K562 (cell line): ENCODE measurements at regions not wholly inside any gene's neighbourhood (a gene's known extent, or its start where the extent isn't known, plus 50 kb on each side); places are given as distances from the start of the nearest gene placed in this dataset.

Experiments
- ATAC-seq: fragments of 200-7000 bp; cut with Tn5 transposase; 3 replicates; pipeline ENCODE4 v1.9.1; 2020; ENCODE audit warnings: moderate library complexity
- BruUV-seq: library from RNA; stranded (reverse); fragments of 400-500 nt; replicated peaks from 2 replicates; lab custom pipeline; 2021; lab: Mats Ljungman, UMichigan
- CTCF ChIA-PET: fragments of 300-600 bp; formaldehyde crosslinking; extraction: SDS; loops from one replicate; lab custom pipeline; 2021; ENCODE audit warnings: low intra/inter-chr PET ratio; lab: Yijun Ruan, JAX
- POLR2A ChIA-PET: fragments of 300-600, 350-650 bp; sonication (Branson Sonifier 250); formaldehyde crosslinking; extraction: SDS; loops from one replicate; lab custom pipeline; 2021; ENCODE audit warnings: antibody characterized with exemption, inconsistent platforms; lab: Yijun Ruan, JAX
- DNase-seq, 4 experiments: peaks; one replicate each; pipeline versions ENCODE4 v3.0.0 to v3.0.0-alpha.2; 2011 to 2018; ENCODE audit warnings: low spot score in 3 of 4, mixed read lengths in 3 of 4; ENCODE audit errors: extremely low read depth in 1 of 4
- FAIRE-seq: peaks from 2 replicates; lab custom pipeline; 2011; peaks lifted over from hg19 to GRCh38; lab: Jason Lieb, UNC
- H2AFZ ChIP-seq: 2 replicates; pipeline ENCODE4 v1.6.0; 2011; ENCODE audit warnings: low read depth, low read length, control low read depth, inconsistent platforms
- H3K27ac ChIP-seq: fragments of 200-600 bp; 3 replicates; pipeline ENCODE4 v1.8.0; 2011; ENCODE audit warnings: low read depth, mild to moderate bottlenecking, control low read depth, inconsistent platforms, low read length, moderate library complexity, mixed read lengths; ENCODE audit errors: extremely low read depth
- H3K27me3 ChIP-seq, 2 experiments: fragments of 300-600 bp in 1 of 2; 2 replicates in 1 of 2; 3 replicates in 1 of 2; pipeline versions ENCODE4 v1.6.0 to v1.8.0; 2011; ENCODE audit warnings: inconsistent platforms in 2 of 2, low read length in 2 of 2, mild to moderate bottlenecking in 1 of 2, mixed read lengths in 1 of 2, moderate library complexity in 1 of 2; ENCODE audit not compliant: control insufficient read depth in 2 of 2, insufficient read depth in 2 of 2
- H3K36me3 ChIP-seq: fragments of 300-600 bp; 3 replicates; pipeline ENCODE4 v1.8.0; 2011; ENCODE audit warnings: mild to moderate bottlenecking, low read length, inconsistent platforms; ENCODE audit not compliant: control insufficient read depth, insufficient read depth
- H3K4me1 ChIP-seq, 2 experiments: fragments of 200-600 bp in 1 of 2; replicated peaks in 1 of 2; 2 replicates in 1 of 2; 3 replicates in 1 of 2; pipeline versions ENCODE4 v1.5.1 to v1.8.0; 2011; ENCODE audit warnings: inconsistent platforms in 2 of 2, low read length in 2 of 2, mild to moderate bottlenecking in 1 of 2, mixed read lengths in 1 of 2, moderate library complexity in 1 of 2; ENCODE audit not compliant: control insufficient read depth in 2 of 2, insufficient read depth in 2 of 2
- H3K4me2 ChIP-seq: 2 replicates; pipeline ENCODE4 v1.6.1; 2011; ENCODE audit warnings: low read length, control low read depth, inconsistent platforms, mixed read lengths; ENCODE audit not compliant: insufficient read depth
- H3K4me3 ChIP-seq: fragments of 200-600 bp; sonication (generic), shearing (Covaris generic); 2 replicates; pipeline ENCODE4 v1.5.1; 2016; ENCODE audit warnings: control low read depth, inconsistent platforms
- H3K79me2 ChIP-seq: fragments of 200-600 bp; 3 replicates; pipeline ENCODE4 v1.8.0; 2011; ENCODE audit warnings: low read length, inconsistent platforms; ENCODE audit not compliant: control insufficient read depth, insufficient read depth
- H3K9ac ChIP-seq, 2 experiments: 2 replicates each; pipeline versions ENCODE4 v1.6.0 to v1.6.1; 2011; ENCODE audit warnings: low read depth in 2 of 2, low read length in 2 of 2, control low read depth in 1 of 2, inconsistent platforms in 1 of 2, mild to moderate bottlenecking in 1 of 2, mixed read lengths in 1 of 2; ENCODE audit not compliant: insufficient read depth in 1 of 2
- H3K9me1 ChIP-seq: one replicate; pipeline ENCODE4 v1.6.0; 2011; ENCODE audit warnings: inconsistent platforms, mild to moderate bottlenecking, low read length, moderate library complexity; ENCODE audit not compliant: control insufficient read depth, insufficient read depth
- H3K9me3 ChIP-seq: replicated peaks from 2 replicates; pipeline ENCODE4 v1.5.1; 2011; ENCODE audit warnings: low read depth, low read length, inconsistent platforms; ENCODE audit not compliant: control insufficient read depth, insufficient read depth
- H4K20me1 ChIP-seq: replicated peaks from 2 replicates; pipeline ENCODE4 v1.6.1; 2011; ENCODE audit warnings: low read length, inconsistent platforms, mixed read lengths; ENCODE audit not compliant: control insufficient read depth, insufficient read depth
- KHSRP ChIP-seq: fragments of 450-650 bp; IDR thresholded peaks from 2 replicates; pipeline ENCODE4 v1.6.1; 2017
- NEUROD1 ChIP-seq: fragments of 150-350 bp; IDR thresholded peaks from 2 replicates; pipeline ENCODE4 v1.6.1; 2014; ENCODE audit warnings: borderline replicate concordance, low read length, low read depth; ENCODE audit not compliant: partially characterized antibody
- PHF21A ChIP-seq: fragments of 450-650 bp; IDR thresholded peaks from 2 replicates; pipeline ENCODE4 v1.6.1; 2017; ENCODE audit warnings: low read depth, borderline replicate concordance
- SMARCA5 ChIP-seq: fragments of 450-650 bp; IDR thresholded peaks from 2 replicates; pipeline ENCODE4 v1.6.1; 2016
- SREBF1 ChIP-seq: fragments of 150-350 bp; IDR thresholded peaks from 2 replicates; pipeline ENCODE4 v1.6.1; 2014; ENCODE audit warnings: antibody characterized with exemption, low read depth, low read length, borderline replicate concordance
- ZNF239 ChIP-seq: fragments of 250-450 bp; sonication (Bioruptor Pico); IDR thresholded peaks from 2 replicates; pipeline ENCODE4 v1.4.0; 2020; ENCODE audit warnings: mild to moderate bottlenecking
- ZNF408 ChIP-seq: fragments of 250-450 bp; sonication (Bioruptor Pico); IDR thresholded peaks from 2 replicates; pipeline ENCODE4 v1.4.0; 2020; ENCODE audit warnings: low read depth, mild to moderate bottlenecking, moderate library complexity
- WGBS: fragments of 100-300 bp; shearing (Covaris generic); methylation state at CpG from one replicate; pipeline ENCODE4 v1.1.6; 2016; ENCODE audit warnings: low coverage, mixed read lengths; ENCODE audit not compliant: insufficient coverage; ENCODE audit errors: missing lambda C conversion rate; 5-methylcytosine and 5-hydroxymethylcytosine counted together
- in situ Hi-C: fragments of 300-500 bp; cut with MboI; formaldehyde crosslinking; loops from 4 replicates; pipeline ENCODE4 v1.15.0; 2018; ENCODE audit warnings: inconsistent platforms, mixed read lengths
- intact Hi-C: fragments of 100-400 bp; cut with micrococcal nuclease; formaldehyde crosslinking; loops from 2 replicates; pipeline ENCODE4 v1.14.2; 2022
- TF ChIP-seq, protein P1 (sequence below): fragments of 450-650 bp; IDR thresholded peaks from 2 replicates; pipeline ENCODE4 v1.6.1; 2018; ENCODE audit not compliant: partially characterized antibody
- TF ChIP-seq, protein P2 (sequence below), 2 experiments: fragments of 450-650 bp in 1 of 2; sonication (generic) in 1 of 2; formaldehyde crosslinking; conservative IDR thresholded peaks; 2 replicates each; pipeline versions ENCODE4 v1.4.0 to v1.8.1; 2020 to 2022; ENCODE audit warnings: mild to moderate bottlenecking in 1 of 2, missing genetic modification reagents in 1 of 2
- TF ChIP-seq, protein P3 (sequence below), 2 experiments: fragments of 450-650 bp in 1 of 2; sonication (generic) in 1 of 2; formaldehyde crosslinking in 1 of 2; IDR thresholded peaks in 1 of 2; conservative IDR thresholded peaks in 1 of 2; 2 replicates each; pipeline versions ENCODE4 v1.6.1 to v1.8.1; 2016 to 2023; ENCODE audit warnings: mild to moderate bottlenecking in 2 of 2, moderate library complexity in 2 of 2, inconsistent platforms in 1 of 2, missing genetic modification reagents in 1 of 2

DNA sequence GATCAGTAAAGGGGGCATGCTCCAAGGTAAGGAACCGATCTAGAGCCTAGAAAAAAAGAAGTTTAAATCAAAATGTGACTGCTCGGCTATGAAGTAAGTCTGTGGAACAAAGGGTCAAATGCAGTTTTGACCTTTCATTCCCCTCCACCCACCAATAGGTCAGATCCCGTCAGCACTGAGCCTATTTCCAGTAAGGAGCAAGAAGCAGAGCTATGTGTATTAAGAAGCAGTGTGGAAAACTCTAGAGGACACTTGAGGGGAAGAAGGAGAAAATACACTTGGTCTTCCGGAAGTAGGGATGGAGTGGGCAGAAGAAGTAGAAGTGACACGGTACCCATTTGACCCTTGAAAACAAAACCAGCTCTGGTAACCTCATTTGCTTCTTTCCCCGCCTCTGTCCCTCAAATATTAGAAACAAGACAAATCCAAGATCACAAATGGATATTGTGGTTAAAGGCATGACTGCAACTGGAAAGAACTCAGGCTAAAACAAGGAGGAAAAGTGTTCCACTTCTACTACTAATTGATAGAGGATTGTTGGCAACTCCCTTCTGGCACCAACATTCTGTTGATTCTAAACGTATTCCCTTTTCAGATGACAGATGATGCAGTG is 888.3 kb upstream of the NR2F2 start:
- FAIRE-seq (no peak), ATAC-seq (no peak), DNase-seq (no peak)
- Histone ChIP-seq H3K27ac (no peak overlapping the region), H3K4me1 (no peaks in the 10 kb centered on the region), H3K9ac (no peak overlapping the region), H4K20me1 (no peaks in the 10 kb centered on the region), H2AFZ (no peak overlapping the region), H3K4me2 (no peak overlapping the region), H3K79me2 (no peaks in the 10 kb centered on the region), H3K27me3 (no peaks in the 10 kb centered on the region), H3K36me3 (no peaks in the 10 kb centered on the region), H3K9me1 (no peaks in the 10 kb centered on the region), H3K4me3 (no peak overlapping the region), H3K9me3 (no peaks in the 10 kb centered on the region)
- POLR2A ChIA-PET, result no interaction called here
- CTCF ChIA-PET, result no interaction called here
- WGBS, result under 1% methylated on average over 7 of the region's 7 CpGs
- intact Hi-C loops (no loop called here), in situ Hi-C loops (no loop called here)
- BruUV-seq, result no TSS peak
- TF ChIP-seq, protein P1, sequence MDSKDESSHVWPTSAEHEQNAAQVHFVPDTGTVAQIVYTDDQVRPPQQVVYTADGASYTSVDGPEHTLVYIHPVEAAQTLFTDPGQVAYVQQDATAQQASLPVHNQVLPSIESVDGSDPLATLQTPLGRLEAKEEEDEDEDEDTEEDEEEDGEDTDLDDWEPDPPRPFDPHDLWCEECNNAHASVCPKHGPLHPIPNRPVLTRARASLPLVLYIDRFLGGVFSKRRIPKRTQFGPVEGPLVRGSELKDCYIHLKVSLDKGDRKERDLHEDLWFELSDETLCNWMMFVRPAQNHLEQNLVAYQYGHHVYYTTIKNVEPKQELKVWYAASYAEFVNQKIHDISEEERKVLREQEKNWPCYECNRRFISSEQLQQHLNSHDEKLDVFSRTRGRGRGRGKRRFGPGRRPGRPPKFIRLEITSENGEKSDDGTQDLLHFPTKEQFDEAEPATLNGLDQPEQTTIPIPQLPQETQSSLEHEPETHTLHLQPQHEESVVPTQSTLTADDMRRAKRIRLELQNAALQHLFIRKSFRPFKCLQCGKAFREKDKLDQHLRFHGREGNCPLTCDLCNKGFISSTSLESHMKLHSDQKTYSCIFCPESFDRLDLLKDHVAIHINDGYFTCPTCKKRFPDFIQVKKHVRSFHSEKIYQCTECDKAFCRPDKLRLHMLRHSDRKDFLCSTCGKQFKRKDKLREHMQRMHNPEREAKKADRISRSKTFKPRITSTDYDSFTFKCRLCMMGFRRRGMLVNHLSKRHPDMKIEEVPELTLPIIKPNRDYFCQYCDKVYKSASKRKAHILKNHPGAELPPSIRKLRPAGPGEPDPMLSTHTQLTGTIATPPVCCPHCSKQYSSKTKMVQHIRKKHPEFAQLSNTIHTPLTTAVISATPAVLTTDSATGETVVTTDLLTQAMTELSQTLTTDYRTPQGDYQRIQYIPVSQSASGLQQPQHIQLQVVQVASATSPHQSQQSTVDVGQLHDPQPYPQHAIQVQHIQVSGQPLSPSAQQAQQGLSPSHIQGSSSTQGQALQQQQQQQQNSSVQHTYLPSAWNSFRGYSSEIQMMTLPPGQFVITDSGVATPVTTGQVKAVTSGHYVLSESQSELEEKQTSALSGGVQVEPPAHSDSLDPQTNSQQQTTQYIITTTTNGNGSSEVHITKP, result no peak
- TF ChIP-seq KHSRP (no peak), ZNF239 (CRISPR knock-in tag) (no peak), PHF21A (no peak), NEUROD1 (no peak), ZNF408 (no peak), SMARCA5 (no peak), SREBF1 (no peak)
- TF ChIP-seq, protein P2, sequence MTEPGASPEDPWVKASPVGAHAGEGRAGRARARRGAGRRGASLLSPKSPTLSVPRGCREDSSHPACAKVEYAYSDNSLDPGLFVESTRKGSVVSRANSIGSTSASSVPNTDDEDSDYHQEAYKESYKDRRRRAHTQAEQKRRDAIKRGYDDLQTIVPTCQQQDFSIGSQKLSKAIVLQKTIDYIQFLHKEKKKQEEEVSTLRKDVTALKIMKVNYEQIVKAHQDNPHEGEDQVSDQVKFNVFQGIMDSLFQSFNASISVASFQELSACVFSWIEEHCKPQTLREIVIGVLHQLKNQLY (CRISPR knock-in tag; conservative IDR thresholded peaks at IDR 0.05), result no peak
- TF ChIP-seq, protein P3, sequence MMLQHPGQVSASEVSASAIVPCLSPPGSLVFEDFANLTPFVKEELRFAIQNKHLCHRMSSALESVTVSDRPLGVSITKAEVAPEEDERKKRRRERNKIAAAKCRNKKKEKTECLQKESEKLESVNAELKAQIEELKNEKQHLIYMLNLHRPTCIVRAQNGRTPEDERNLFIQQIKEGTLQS (IDR thresholded peaks at IDR 0.05), result no peak
- TF ChIP-seq, protein P3 (CRISPR knock-in tag; conservative IDR thresholded peaks at IDR 0.05), result no peak
